H1 (cell line): ENCODE measurements at regions not wholly inside any gene's neighbourhood (a gene's known extent, or its start where the extent isn't known, plus 50 kb on each side); places are given as distances from the start of the nearest gene placed in this dataset.

ENCODE experiments used
- CTCF ChIA-PET: fragments of 300-600 bp; sonication (Branson Sonifier 250); formaldehyde crosslinking; loops from one replicate; lab custom pipeline; 2021; ENCODE audit not compliant: partially characterized antibody; lab: Charles Lee
- POLR2A ChIA-PET: fragments of 300-600 bp; sonication (Branson Sonifier 250); formaldehyde crosslinking; loops from one replicate; lab custom pipeline; 2021; ENCODE audit warnings: inconsistent platforms; ENCODE audit not compliant: partially characterized antibody; lab: Charles Lee
- DNase-seq, 2 experiments: peaks; one replicate each; pipeline versions ENCODE4 v3.0.0 to v3.0.0-alpha.2; 2010 to 2022; ENCODE audit warnings: low spot score in 2 of 2, low read depth in 1 of 2, mixed read lengths in 1 of 2
- FAIRE-seq: peaks from 2 replicates; lab custom pipeline; 2011; peaks lifted over from hg19 to GRCh38; lab: Jason Lieb, UNC
- H2AFZ ChIP-seq: 2 replicates; pipeline ENCODE4 v1.8.1; 2012; ENCODE audit warnings: low read length, inconsistent platforms
- H2AK5ac ChIP-seq: 2 replicates; pipeline ENCODE4 v1.6.1; 2013; ENCODE audit warnings: low read depth, low read length
- H2BK120ac ChIP-seq: replicated peaks from 2 replicates; pipeline ENCODE3; 2013; ENCODE audit warnings: low read depth, low read length, inconsistent platforms
- H2BK12ac ChIP-seq: 2 replicates; pipeline ENCODE4 v1.6.1; 2013; ENCODE audit warnings: low read depth, low read length
- H2BK15ac ChIP-seq: 2 replicates; pipeline ENCODE4 v1.6.1; 2013; ENCODE audit warnings: low read length
- H2BK20ac ChIP-seq: 2 replicates; pipeline ENCODE4 v1.6.1; 2013; ENCODE audit warnings: low read length
- H2BK5ac ChIP-seq: 2 replicates; pipeline ENCODE4 v1.6.1; 2013; ENCODE audit warnings: low read depth, low read length
- H3K14ac ChIP-seq: 2 replicates; pipeline ENCODE4 v1.6.1; 2013; ENCODE audit warnings: inconsistent platforms; ENCODE audit not compliant: insufficient read length
- H3K18ac ChIP-seq: 2 replicates; pipeline ENCODE4 v1.6.1; 2013; ENCODE audit warnings: low read length; ENCODE audit errors: extremely low read depth
- H3K23ac ChIP-seq: 2 replicates; pipeline ENCODE4 v1.6.1; 2013; ENCODE audit warnings: inconsistent platforms; ENCODE audit not compliant: insufficient read length
- H3K23me2 ChIP-seq: 2 replicates; pipeline ENCODE4 v1.6.1; 2013; ENCODE audit warnings: low read depth, low read length
- H3K27ac ChIP-seq: 2 replicates; pipeline ENCODE4 v1.6.1; 2011; ENCODE audit warnings: low read depth, low read length, inconsistent platforms
- H3K27me3 ChIP-seq, 4 experiments: replicated peaks in 1 of 4; 1 replicate in 1 of 4; 2 replicates in 3 of 4; pipeline versions ENCODE4 v1.6.1 to v1.8.1; 2011 to 2013; ENCODE audit warnings: low read length in 3 of 4, mild to moderate bottlenecking in 3 of 4, inconsistent platforms in 2 of 4, mixed read lengths in 2 of 4, moderate library complexity in 1 of 4; ENCODE audit not compliant: control insufficient read depth in 3 of 4, insufficient read depth in 3 of 4; ENCODE audit errors: extremely low read depth in 1 of 4
- H3K36me3 ChIP-seq, 4 experiments: 2 replicates each; pipeline versions ENCODE4 v1.6.1 to v1.8.1; 2011 to 2013; ENCODE audit warnings: mild to moderate bottlenecking in 4 of 4, low read length in 3 of 4, moderate library complexity in 2 of 4, control low read depth in 1 of 4, inconsistent platforms in 1 of 4; ENCODE audit not compliant: insufficient read depth in 4 of 4, control insufficient read depth in 2 of 4
- H3K4ac ChIP-seq: replicated peaks from 2 replicates; pipeline ENCODE3; 2013; ENCODE audit warnings: low read length, low read depth, mixed read lengths, inconsistent platforms; ENCODE audit not compliant: insufficient read length
- H3K4me1 ChIP-seq, 4 experiments: replicated peaks in 1 of 4; 1 replicate in 1 of 4; 2 replicates in 3 of 4; pipeline versions ENCODE4 v1.6.1 to v1.8.1; 2011 to 2013; ENCODE audit warnings: low read length in 3 of 4, inconsistent platforms in 2 of 4, mixed read lengths in 1 of 4; ENCODE audit not compliant: insufficient read depth in 4 of 4, control insufficient read depth in 3 of 4
- H3K4me2 ChIP-seq, 2 experiments: 2 replicates each; pipeline versions ENCODE4 v1.6.1 to v1.8.1; 2011 to 2013; ENCODE audit warnings: low read depth in 2 of 2, low read length in 2 of 2, control low read depth in 1 of 2, inconsistent platforms in 1 of 2, mild to moderate bottlenecking in 1 of 2; ENCODE audit not compliant: insufficient read depth in 1 of 2
- H3K4me3 ChIP-seq, 4 experiments: fragments of 200-600, 300-600 bp in 1 of 4; sonication (generic), shearing (Covaris generic), sonication (Bioruptor Twin) in 1 of 4; 2 replicates each; pipeline versions ENCODE4 v1.5.1 to v1.8.1; 2011 to 2016; ENCODE audit warnings: low read length in 4 of 4, low read depth in 3 of 4, control low read depth in 2 of 4, inconsistent platforms in 2 of 4, mild to moderate bottlenecking in 2 of 4, mixed read lengths in 1 of 4, moderate library complexity in 1 of 4; ENCODE audit not compliant: insufficient read depth in 2 of 4; ENCODE audit errors: extremely low read depth in 1 of 4
- H3K56ac ChIP-seq: replicated peaks from 2 replicates; pipeline ENCODE3; 2013; ENCODE audit warnings: low read depth, mild to moderate bottlenecking, mixed read lengths, low read length, inconsistent platforms; ENCODE audit not compliant: insufficient read length
- H3K79me1 ChIP-seq: 2 replicates; pipeline ENCODE4 v1.6.1; 2013; ENCODE audit warnings: low read depth, low read length, control low read depth
- H3K79me2 ChIP-seq, 2 experiments: 2 replicates each; pipeline versions ENCODE4 v1.6.1 to v1.8.1; 2012 to 2013; ENCODE audit warnings: low read length in 2 of 2, mild to moderate bottlenecking in 2 of 2, inconsistent platforms in 1 of 2; ENCODE audit not compliant: insufficient read depth in 2 of 2, control insufficient read depth in 1 of 2
- H3K9ac ChIP-seq, 4 experiments: replicated peaks in 1 of 4; 1 replicate in 1 of 4; 2 replicates in 3 of 4; pipeline versions ENCODE4 v1.6.1 to v1.8.1; 2011 to 2013; ENCODE audit warnings: low read depth in 3 of 4, low read length in 3 of 4, control low read depth in 2 of 4, mild to moderate bottlenecking in 2 of 4, moderate library complexity in 2 of 4, inconsistent platforms in 1 of 4; ENCODE audit errors: extremely low read depth in 1 of 4
- H3K9me3 ChIP-seq, 2 experiments: 2 replicates each; pipeline versions ENCODE4 v1.6.1 to v1.8.1; 2012 to 2013; ENCODE audit warnings: mild to moderate bottlenecking in 2 of 2, moderate library complexity in 2 of 2, control low read depth in 1 of 2, inconsistent platforms in 1 of 2, low read depth in 1 of 2, low read length in 1 of 2, mixed read lengths in 1 of 2; ENCODE audit not compliant: insufficient read depth in 2 of 2
- H4K20me1 ChIP-seq, 2 experiments: replicated peaks in 1 of 2; 2 replicates each; pipeline versions ENCODE3 to v1.8.1; 2011 to 2013; ENCODE audit warnings: inconsistent platforms in 2 of 2, low read length in 2 of 2, mild to moderate bottlenecking in 1 of 2; ENCODE audit not compliant: insufficient read depth in 2 of 2, control insufficient read depth in 1 of 2
- H4K5ac ChIP-seq: 2 replicates; pipeline ENCODE4 v1.6.1; 2013; ENCODE audit warnings: low read length, low read depth, mixed read lengths, inconsistent platforms; ENCODE audit not compliant: insufficient read length
- H4K8ac ChIP-seq: 2 replicates; pipeline ENCODE4 v1.8.0; 2013; ENCODE audit warnings: mild to moderate bottlenecking, moderate library complexity, low read length, inconsistent platforms; ENCODE audit not compliant: insufficient read depth; ENCODE audit errors: extremely low read depth
- H4K91ac ChIP-seq: replicated peaks from 2 replicates; pipeline ENCODE3; 2013; ENCODE audit warnings: low read length, mixed read lengths, inconsistent platforms; ENCODE audit not compliant: insufficient read length
- CHD1 ChIP-seq: IDR thresholded peaks from 2 replicates; pipeline ENCODE4 v1.6.1; 2012; ENCODE audit warnings: low read depth, low read length, improper control_type of control experiment
- FOSL1 ChIP-seq: IDR thresholded peaks from 2 replicates; pipeline ENCODE4 v1.6.1; 2011; ENCODE audit warnings: mild to moderate bottlenecking, low read depth, low read length, moderate library complexity; ENCODE audit not compliant: insufficient read depth
- GTF2F1 ChIP-seq: IDR thresholded peaks from 2 replicates; pipeline ENCODE4 v1.6.1; 2012; ENCODE audit warnings: low read depth, low read length, improper control_type of control experiment, borderline replicate concordance
- HDAC6 ChIP-seq: IDR thresholded peaks from one replicate; pipeline ENCODE4 v1.7.1; 2012; ENCODE audit warnings: low read depth, mild to moderate bottlenecking, inconsistent platforms, low read length, moderate library complexity
- JUND ChIP-seq: IDR thresholded peaks from 2 replicates; pipeline ENCODE4 v1.6.1; 2011; ENCODE audit warnings: mild to moderate bottlenecking, improper control_type of control experiment, low read length
- KDM4A ChIP-seq: IDR thresholded peaks from one replicate; pipeline ENCODE4 v1.7.1; 2012; ENCODE audit warnings: low read depth, mild to moderate bottlenecking, moderate library complexity, low read length, inconsistent platforms; ENCODE audit not compliant: severe bottlenecking
- KDM5A ChIP-seq: fragments of 200-600 bp; IDR thresholded peaks from 2 replicates; pipeline ENCODE4 v1.7.1; 2012; ENCODE audit warnings: mild to moderate bottlenecking, low read length, inconsistent platforms, mixed read lengths
- POLR2A ChIP-seq, 2 experiments: IDR thresholded peaks; 1 replicate in 1 of 2; 2 replicates in 1 of 2; pipeline ENCODE4 v1.6.1; 2011; ENCODE audit warnings: low read depth in 2 of 2, low read length in 2 of 2, mild to moderate bottlenecking in 2 of 2; ENCODE audit errors: control extremely low read depth in 1 of 2
- SP1 ChIP-seq: IDR thresholded peaks from 2 replicates; pipeline ENCODE4 v1.6.1; 2011; ENCODE audit warnings: low read depth, low read length
- TBP ChIP-seq: IDR thresholded peaks from 2 replicates; pipeline ENCODE4 v1.6.1; 2011; ENCODE audit warnings: low read depth, low read length, improper control_type of control experiment
- TCF12 ChIP-seq: IDR thresholded peaks from 2 replicates; pipeline ENCODE4 v1.6.1; 2011; ENCODE audit warnings: low read depth, mild to moderate bottlenecking, low read length
- WGBS, 2 experiments: shearing (Covaris generic) in 1 of 2; methylation state at CpG; one replicate each; pipeline versions ENCODE4 v1.1.6 to v1.1.7; 2013 to 2015; ENCODE audit warnings: low lambda C conversion rate in 2 of 2, mixed read lengths in 2 of 2, inconsistent platforms in 1 of 2, low coverage in 1 of 2, missing lambda C conversion rate in 1 of 2; ENCODE audit not compliant: insufficient replicate concordance in 2 of 2, insufficient coverage in 1 of 2, insufficient read length in 1 of 2; ENCODE audit errors: extremely low coverage in 1 of 2, missing lambda C conversion rate in 1 of 2; 5-methylcytosine and 5-hydroxymethylcytosine counted together
- TF ChIP-seq, protein P1 (sequence below): IDR thresholded peaks from 2 replicates; pipeline ENCODE4 v1.6.1; 2011; ENCODE audit warnings: low read length, improper control_type of control experiment
- TF ChIP-seq, protein P2 (sequence below): IDR thresholded peaks from 2 replicates; pipeline ENCODE4 v1.6.1; 2012; ENCODE audit warnings: inconsistent platforms

DNA sequence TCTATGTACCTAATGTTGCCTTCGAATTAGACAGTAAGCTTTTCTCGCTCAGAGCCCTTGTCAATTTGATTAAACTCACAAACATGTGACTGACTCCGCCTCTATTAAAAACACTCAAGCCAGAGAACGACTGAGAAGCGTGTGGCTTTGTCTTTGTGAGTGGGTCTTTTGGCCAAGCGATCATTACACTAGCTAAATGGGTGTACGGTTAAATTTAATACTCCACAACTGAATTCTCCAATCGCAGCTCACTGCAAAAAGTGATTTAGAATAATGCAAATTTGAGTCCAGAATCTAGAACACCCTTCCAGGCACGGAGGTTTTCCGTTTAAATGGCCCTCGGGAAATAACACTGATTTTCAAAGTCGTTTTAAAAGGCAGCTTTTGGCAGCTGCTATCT, 253.7 kb downstream of the EFCAB11 start:
- peak; percentile 7 for FAIRE-seq
- WGBS, 2 experiments, result 59% methylated on average over 12 of the region's 12 CpGs; no CpG with 5 or more reads in 1 of the 2 experiments
- no peak for TF ChIP-seq JUND
- no peak for TF ChIP-seq GTF2F1
- TF ChIP-seq KDM4A, result no peak
- TF ChIP-seq, protein P1, sequence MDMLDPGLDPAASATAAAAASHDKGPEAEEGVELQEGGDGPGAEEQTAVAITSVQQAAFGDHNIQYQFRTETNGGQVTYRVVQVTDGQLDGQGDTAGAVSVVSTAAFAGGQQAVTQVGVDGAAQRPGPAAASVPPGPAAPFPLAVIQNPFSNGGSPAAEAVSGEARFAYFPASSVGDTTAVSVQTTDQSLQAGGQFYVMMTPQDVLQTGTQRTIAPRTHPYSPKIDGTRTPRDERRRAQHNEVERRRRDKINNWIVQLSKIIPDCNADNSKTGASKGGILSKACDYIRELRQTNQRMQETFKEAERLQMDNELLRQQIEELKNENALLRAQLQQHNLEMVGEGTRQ, result no peak
- no peak for TF ChIP-seq KDM5A
- TF ChIP-seq, protein P2, sequence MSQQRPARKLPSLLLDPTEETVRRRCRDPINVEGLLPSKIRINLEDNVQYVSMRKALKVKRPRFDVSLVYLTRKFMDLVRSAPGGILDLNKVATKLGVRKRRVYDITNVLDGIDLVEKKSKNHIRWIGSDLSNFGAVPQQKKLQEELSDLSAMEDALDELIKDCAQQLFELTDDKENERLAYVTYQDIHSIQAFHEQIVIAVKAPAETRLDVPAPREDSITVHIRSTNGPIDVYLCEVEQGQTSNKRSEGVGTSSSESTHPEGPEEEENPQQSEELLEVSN, result no peak
- no peak for TF ChIP-seq TBP
- no peak for TF ChIP-seq TCF12
- no peak for TF ChIP-seq SP1
- no peak for TF ChIP-seq CHD1
- TF ChIP-seq FOSL1, result no peak
- no peak for TF ChIP-seq HDAC6
- no peak for TF ChIP-seq POLR2A (IDR thresholded peaks at IDR 0.05; ENCODE audit: control extremely low read depth in 1 of 2, low read depth in 2 of 2, low read length in 2 of 2)

More for the DNA sequence above, 253.7 kb downstream of the EFCAB11 start:
- Histone ChIP-seq H3K56ac (no peak overlapping the region), H3K23me2 (peaks cover 7% of the 10 kb centered on the region; the same call in 1 of the 2 replicates), H3K36me3 (no peaks in the 10 kb centered on the region), H4K20me1 (no peaks in the 10 kb centered on the region), H4K5ac (no peak overlapping the region), H3K4me2 (peak overlapping the region; percentile 86 to 91), H3K4ac (no peak overlapping the region), H2AK5ac (no peak overlapping the region), H2BK20ac (no peak overlapping the region), H3K4me1 (peaks cover 3 to 11% (median 5%) of the 10 kb centered on the region in 4 experiments; a peak in 3 of 7 replicates), H3K9me3 (peaks cover 0 to 13% of the 10 kb centered on the region in 2 experiments; a peak in 2 of 4 replicates), H3K79me2 (no peaks in the 10 kb centered on the region), H3K14ac (no peak overlapping the region), H2BK5ac (no peak overlapping the region), H2BK120ac (no peak overlapping the region), H3K9ac (0 out of 7 replicates have a peak overlapping the region, but pooled peaks of 1 of the 4 experiments have one; percentile 3), H3K27ac (no peak overlapping the region), H4K91ac (no peak overlapping the region), H4K8ac (no peak overlapping the region), H3K18ac (no peak overlapping the region; the same call in 1 of the 2 replicates), H2AFZ (0 out of 2 replicates have a peak overlapping the region, but pooled peaks have one; percentile 71), H3K4me3 (peak overlapping the region; percentile 35 to 71 (median 51); a peak in 7 of 8 replicates), H2BK15ac (no peak overlapping the region), H3K79me1 (no peaks in the 10 kb centered on the region), H3K27me3 (peaks cover 1 to 14% (median 13%) of the 10 kb centered on the region in 4 experiments), H3K23ac (no peak overlapping the region), H2BK12ac (no peak overlapping the region)
- DNase-seq, result no peak
- ChIA-PET CTCF (interaction anchor here (0.6 to 1.2 kb wide), 3 partner anchors 9 to 91 kb away, joined by 3 read pairs; no protein-coding TSS in a partner anchor), POLR2A (no interaction called here)
